ENCODE measurements at regions not wholly inside any gene's neighbourhood (a gene's known extent, or its start where the extent isn't known, plus 50 kb on each side); places are given as distances from the start of the nearest gene placed in this dataset.
"Not testable (repeated sequence)": the region's sequence is repeated elsewhere in the genome, so short reads cannot be mapped to it uniquely, and the experiment has no call there.

DNA sequence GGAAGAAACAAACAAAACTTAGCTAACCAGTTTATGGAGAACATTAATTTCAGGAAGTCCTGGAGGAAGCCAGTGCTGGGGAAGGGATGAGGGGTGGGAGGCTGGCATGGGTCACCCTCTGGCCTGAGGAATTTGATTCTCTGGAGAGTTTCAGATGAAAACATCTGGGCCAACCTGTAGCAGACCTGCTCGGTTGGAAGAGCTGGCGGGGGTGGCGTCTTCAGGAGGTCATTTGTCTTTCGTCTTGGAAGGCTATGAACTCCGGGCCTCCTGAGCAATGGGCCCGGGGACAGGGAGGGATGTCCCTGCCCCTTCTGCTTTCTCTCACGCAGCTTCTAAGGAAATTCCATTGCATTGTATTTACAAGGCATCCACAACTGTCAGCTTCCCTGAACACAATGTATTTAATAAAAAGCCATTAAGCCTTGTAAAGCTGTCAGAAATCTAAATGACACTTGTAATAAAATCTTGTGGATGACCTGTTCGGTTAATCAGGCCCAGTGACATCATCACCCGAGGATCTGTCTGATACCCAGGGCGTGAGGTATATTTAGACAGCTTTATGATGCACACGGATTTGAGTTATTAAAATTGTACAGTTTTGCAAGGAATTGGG lies 250.5 kb downstream of the RAB11FIP2 start:
- Mint-ChIP-seq H3K27me3 (peaks cover 5 to 6% of the 10 kb centered on the region in 2 donors), H3K9me3 (no peaks in the 10 kb centered on the region), H3K27ac (no peak overlapping the region), H3K36me3 (no peaks in the 10 kb centered on the region), H3K4me3 (no peak overlapping the region), H3K4me1 (ENCODE audit: low read depth in 2 of 2) (no peaks in the 10 kb centered on the region)
- no peak for ATAC-seq
- no peak for DNase-seq (ENCODE audit: low spot score)

DNA sequence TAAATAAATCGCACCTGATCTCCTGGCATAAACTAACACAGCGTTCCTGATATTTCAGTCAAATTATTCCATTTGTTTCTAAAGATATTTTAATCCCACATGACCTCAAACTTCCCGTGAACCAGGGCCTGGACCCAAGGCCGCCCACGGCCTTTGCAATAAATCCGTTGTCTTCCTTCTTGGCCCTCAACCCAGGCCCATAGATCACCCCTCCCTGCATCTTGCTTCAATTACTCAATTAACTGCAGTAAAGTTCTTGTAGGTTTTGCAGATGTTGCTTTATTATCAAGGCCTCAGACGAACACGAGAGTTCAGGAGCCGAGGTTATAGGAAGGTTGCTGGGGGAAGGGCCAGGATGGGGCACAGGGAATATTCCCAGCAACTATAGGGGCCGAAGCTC lies 249.4 kb downstream of the RAB11FIP2 start:
- Mint-ChIP-seq H3K9me3 (no peaks in the 10 kb centered on the region), H3K27me3 (peaks cover 2 to 3% of the 10 kb centered on the region in 2 donors), H3K4me1 (ENCODE audit: low read depth in 2 of 2) (no peaks in the 10 kb centered on the region), H3K36me3 (no peaks in the 10 kb centered on the region), H3K27ac (no peak overlapping the region), H3K4me3 (no peak overlapping the region)
- no peak for ATAC-seq
- no peak for DNase-seq (ENCODE audit: low spot score)

GRCh38 chr10:117801691-117802090 lies 245.1 kb downstream of the RAB11FIP2 start:
- ATAC-seq (no peak), DNase-seq (ENCODE audit: low spot score) (no peak)
- no peaks in the 10 kb centered on the region for H3K36me3 Mint-ChIP-seq
- no peak overlapping the region for H3K4me3 Mint-ChIP-seq
- H3K4me1 Mint-ChIP-seq (ENCODE audit: low read depth in 2 of 2) = no peaks in the 10 kb centered on the region
- no peak overlapping the region for H3K27ac Mint-ChIP-seq
- H3K27me3 Mint-ChIP-seq = peaks cover 0 to 3% of the 10 kb centered on the region in 2 donors
- H3K9me3 Mint-ChIP-seq = no peaks in the 10 kb centered on the region

DNA sequence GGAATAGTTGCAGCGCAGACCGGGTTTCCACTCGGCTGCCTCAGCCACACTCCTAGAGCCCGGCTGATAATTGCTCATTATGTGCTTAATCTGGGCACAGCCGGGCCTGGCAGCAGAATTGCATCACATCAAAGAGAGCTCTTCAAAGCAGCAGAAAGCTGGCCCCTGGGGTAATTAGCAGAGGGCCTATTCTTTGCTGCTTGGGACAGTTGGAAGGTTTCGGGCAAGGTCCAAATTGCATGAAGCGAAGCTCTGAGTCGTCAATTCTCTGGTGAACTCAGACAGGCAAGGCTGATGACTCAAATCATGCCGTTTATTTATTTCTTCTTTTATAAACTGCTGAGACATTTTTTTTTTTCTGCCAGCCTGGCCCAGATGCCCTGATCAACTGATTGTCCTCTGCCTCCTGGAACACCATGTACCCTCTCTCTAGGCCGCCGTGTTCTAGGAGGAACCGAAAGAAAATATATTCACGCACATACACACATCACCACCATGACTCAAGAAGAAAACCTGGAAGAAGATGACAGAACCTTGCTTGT lies 242.2 kb downstream of the RAB11FIP2 start:
- Mint-ChIP-seq H3K27me3 (peaks cover 6 to 12% of the 10 kb centered on the region in 2 donors), H3K27ac (no peak overlapping the region), H3K4me1 (ENCODE audit: low read depth in 2 of 2) (no peaks in the 10 kb centered on the region), H3K9me3 (peaks cover 5% of the 10 kb centered on the region), H3K4me3 (no peak overlapping the region), H3K36me3 (no peaks in the 10 kb centered on the region)
- ATAC-seq (no peak), DNase-seq (ENCODE audit: low spot score) (no peak)

- no peak for ATAC-seq
- Mint-ChIP-seq H3K9me3 (peaks cover 5% of the 10 kb centered on the region), H3K27ac (no peak overlapping the region), H3K4me3 (no peak overlapping the region), H3K4me1 (ENCODE audit: low read depth in 2 of 2) (no peaks in the 10 kb centered on the region), H3K36me3 (no peaks in the 10 kb centered on the region), H3K27me3 (peaks cover 6 to 12% of the 10 kb centered on the region in 2 donors)
- DNase-seq (ENCODE audit: low spot score) = no peak
Measured at GRCh38 chr10:117805139-117805538, 241.6 kb downstream of the RAB11FIP2 start.

DNA sequence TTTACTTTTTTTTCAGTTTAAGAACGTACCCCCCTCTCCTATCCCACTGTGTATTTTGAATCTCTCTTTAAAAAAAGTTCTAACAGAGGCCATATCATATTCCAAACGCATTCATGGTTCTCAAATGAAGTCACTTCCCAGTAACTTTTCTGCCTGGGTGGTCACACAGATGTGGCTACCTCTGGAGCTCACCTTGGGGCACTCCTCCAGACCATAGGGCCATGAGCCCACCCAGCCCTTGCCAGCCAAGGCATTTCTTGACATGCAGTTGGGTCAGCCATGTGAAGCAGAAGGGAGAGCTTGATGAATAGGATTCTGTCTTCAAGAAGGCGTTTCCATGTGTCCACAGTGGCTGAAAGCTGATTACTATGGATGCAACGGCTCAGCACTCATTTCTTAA lies 239.3 kb downstream of the RAB11FIP2 start:
- H3K4me1 Mint-ChIP-seq (ENCODE audit: low read depth in 2 of 2) = no peaks in the 10 kb centered on the region
- DNase-seq (ENCODE audit: low spot score) (no peak), ATAC-seq (no peak)
- H3K27ac Mint-ChIP-seq = no peak overlapping the region
- peaks cover 8% of the 10 kb centered on the region for H3K9me3 Mint-ChIP-seq
- no peak overlapping the region for H3K4me3 Mint-ChIP-seq
- H3K36me3 Mint-ChIP-seq = no peaks in the 10 kb centered on the region
- H3K27me3 Mint-ChIP-seq = peaks cover 6 to 12% of the 10 kb centered on the region in 2 donors

DNA sequence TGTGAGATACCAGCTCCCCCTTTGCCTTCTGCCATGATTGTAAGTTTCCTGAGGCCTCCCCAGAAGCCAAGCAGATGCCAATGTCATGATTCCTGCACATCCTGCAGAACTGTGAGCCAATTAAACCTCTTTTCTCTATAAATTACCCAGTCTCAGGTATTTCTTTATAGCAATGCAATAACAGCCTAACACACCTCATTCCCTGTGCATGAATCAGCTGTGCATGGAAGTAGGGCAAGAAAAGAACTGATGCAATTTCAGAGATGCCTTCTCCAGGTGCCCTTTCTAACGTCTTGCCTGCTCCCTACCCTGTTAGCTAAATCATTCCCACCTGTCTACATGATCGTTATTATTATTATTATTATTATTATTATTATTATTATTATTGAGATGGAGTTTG lies 230.9 kb downstream of the RAB11FIP2 start:
- H3K27ac Mint-ChIP-seq; H3K36me3 Mint-ChIP-seq; H3K4me3 Mint-ChIP-seq; ATAC-seq; DNase-seq (ENCODE audit: low spot score); H3K4me1 Mint-ChIP-seq (ENCODE audit: low read depth in 2 of 2); H3K9me3 Mint-ChIP-seq: not testable (repeated sequence)
- peaks cover 12 to 20% of the 10 kb centered on the region in 2 donors for H3K27me3 Mint-ChIP-seq

DNA sequence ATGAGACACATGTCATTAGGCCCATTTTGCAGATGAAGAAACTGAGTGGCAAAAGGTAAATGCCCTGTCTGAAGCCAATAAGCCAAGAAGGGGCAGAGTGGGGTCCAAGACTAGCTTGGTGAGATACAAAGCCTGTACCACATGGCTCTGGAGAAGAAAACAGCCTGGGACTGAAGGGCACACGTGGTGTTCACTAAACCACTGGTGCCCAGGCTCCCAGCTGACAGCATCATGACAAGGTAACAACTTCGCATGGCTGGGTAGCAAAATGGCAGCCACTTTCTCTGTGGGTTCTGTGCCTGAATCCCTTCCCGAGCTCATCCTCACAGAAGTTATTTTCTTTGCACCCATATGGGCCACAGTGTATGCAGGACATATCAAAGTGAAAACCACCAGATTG lies 229.6 kb downstream of the RAB11FIP2 start:
- H3K27me3 Mint-ChIP-seq = peaks cover 12 to 27% of the 10 kb centered on the region in 2 donors
- H3K9me3 Mint-ChIP-seq = no peaks in the 10 kb centered on the region
- no peak overlapping the region for H3K4me3 Mint-ChIP-seq
- no peaks in the 10 kb centered on the region for H3K36me3 Mint-ChIP-seq
- no peak overlapping the region for H3K27ac Mint-ChIP-seq
- ATAC-seq (no peak), DNase-seq (ENCODE audit: low spot score) (no peak)
- no peaks in the 10 kb centered on the region for H3K4me1 Mint-ChIP-seq (ENCODE audit: low read depth in 2 of 2)

GRCh38 chr10:117818721-117819120 lies 228.0 kb downstream of the RAB11FIP2 start:
- no peaks in the 10 kb centered on the region for H3K9me3 Mint-ChIP-seq
- no peaks in the 10 kb centered on the region for H3K36me3 Mint-ChIP-seq
- H3K27ac Mint-ChIP-seq = no peak overlapping the region
- H3K27me3 Mint-ChIP-seq = peaks cover 13 to 27% of the 10 kb centered on the region in 2 donors
- no peak for DNase-seq (ENCODE audit: low spot score)
- no peak for ATAC-seq
- H3K4me3 Mint-ChIP-seq = no peak overlapping the region
- H3K4me1 Mint-ChIP-seq (ENCODE audit: low read depth in 2 of 2) = no peaks in the 10 kb centered on the region

GRCh38 chr10:117819304-117819703 lies 227.4 kb downstream of the RAB11FIP2 start:
- no peaks in the 10 kb centered on the region for H3K4me1 Mint-ChIP-seq (ENCODE audit: low read depth in 2 of 2)
- peaks cover 13 to 27% of the 10 kb centered on the region in 2 donors for H3K27me3 Mint-ChIP-seq
- DNase-seq (ENCODE audit: low spot score) (no peak), ATAC-seq (no peak)
- H3K27ac Mint-ChIP-seq = no peak overlapping the region
- H3K4me3 Mint-ChIP-seq = no peak overlapping the region
- H3K36me3 Mint-ChIP-seq = no peaks in the 10 kb centered on the region
- no peaks in the 10 kb centered on the region for H3K9me3 Mint-ChIP-seq

GRCh38 chr10:117823980-117824379 lies 222.8 kb downstream of the RAB11FIP2 start:
- Mint-ChIP-seq H3K27ac (no peak overlapping the region), H3K4me1 (ENCODE audit: low read depth in 2 of 2) (no peaks in the 10 kb centered on the region)

GRCh38 chr10:117830205-117830604 lies 216.5 kb downstream of the RAB11FIP2 start:
- Mint-ChIP-seq H3K4me1 (ENCODE audit: low read depth in 2 of 2) (peaks cover 9 to 10% of the 10 kb centered on the region in 2 donors), H3K36me3 (no peaks in the 10 kb centered on the region), H3K4me3 (peak overlapping the region; percentile 70), H3K27me3 (no peaks in the 10 kb centered on the region), H3K9me3 (no peaks in the 10 kb centered on the region), H3K27ac (peak overlapping the region in 1 of 2 donors; percentile 63)
- no peak for DNase-seq (ENCODE audit: low spot score)
- no peak for ATAC-seq

More at GRCh38 chr10:117823980-117824379, 222.8 kb downstream of the RAB11FIP2 start:
- Mint-ChIP-seq H3K4me3 (no peak overlapping the region), H3K27me3 (peaks cover 7 to 17% of the 10 kb centered on the region in 2 donors), H3K36me3 (no peaks in the 10 kb centered on the region), H3K9me3 (no peaks in the 10 kb centered on the region)
- ATAC-seq (no peak), DNase-seq (ENCODE audit: low spot score) (no peak)

- peak; percentile 36 to 61 for ATAC-seq
- Mint-ChIP-seq H3K4me1 (ENCODE audit: low read depth in 2 of 2) (peaks cover 9 to 10% of the 10 kb centered on the region in 2 donors), H3K27ac (peak overlapping the region in 1 of 2 donors; percentile 63)
Measured at GRCh38 chr10:117830787-117831212, 215.9 kb downstream of the RAB11FIP2 start.

GRCh38 chr10:117838500-117839498 lies 207.9 kb downstream of the RAB11FIP2 start:
- not testable (repeated sequence) for H3K4me3 Mint-ChIP-seq; H3K4me1 Mint-ChIP-seq (ENCODE audit: low read depth in 2 of 2); H3K9me3 Mint-ChIP-seq; H3K36me3 Mint-ChIP-seq; ATAC-seq; H3K27ac Mint-ChIP-seq; DNase-seq (ENCODE audit: low spot score)
- peaks cover 11 to 16% of the 10 kb centered on the region in 2 donors for H3K27me3 Mint-ChIP-seq

More at GRCh38 chr10:117830787-117831212, 215.9 kb downstream of the RAB11FIP2 start:
- no peaks in the 10 kb centered on the region for H3K36me3 Mint-ChIP-seq
- H3K9me3 Mint-ChIP-seq = no peaks in the 10 kb centered on the region
- no peaks in the 10 kb centered on the region for H3K27me3 Mint-ChIP-seq
- H3K4me3 Mint-ChIP-seq = peak overlapping the region; percentile 70
- no peak for DNase-seq (ENCODE audit: low spot score)

Measured in natural killer cell treated with Interleukin-12 subunit alpha and Interleukin-12 subunit beta and Interleukin-15 and Interleukin-18, amount 100 ng/mL, for 72 hours (primary cell).